GM18511 (cell line): ENCODE measurements at regions not wholly inside any gene's neighbourhood (a gene's known extent, or its start where the extent isn't known, plus 50 kb on each side); places are given as distances from the start of the nearest gene placed in this dataset.

Experiments used
- ATAC-seq: cut with Tn5 transposase; IDR thresholded peaks from one replicate; pipeline ENCODE4 v1.9.1; 2021; ENCODE audit warnings: mild to moderate bottlenecking, moderate library complexity; ENCODE audit not compliant: unreplicated experiment

DNA sequence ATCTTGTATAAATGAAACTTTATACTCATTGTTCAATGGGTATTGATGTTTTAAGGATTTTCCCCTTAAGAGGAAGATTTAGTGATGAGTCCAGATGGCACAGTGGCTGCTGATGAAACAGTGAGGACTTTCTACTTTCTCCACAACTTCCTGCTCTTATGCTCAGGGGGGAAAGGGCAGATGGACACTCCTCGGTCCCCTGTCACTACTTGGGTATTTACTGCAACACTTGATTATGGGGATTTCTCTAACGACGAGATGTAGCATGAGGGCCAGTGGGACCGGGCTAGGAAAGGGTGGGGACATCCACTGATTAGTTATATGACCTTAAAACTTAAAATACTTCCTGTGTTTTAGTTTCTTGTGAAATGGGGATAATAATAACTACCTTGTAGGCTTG is 146.1 kb upstream of the HMHB1 start:
- no peak for ATAC-seq

GRCh38 chr5:143664623-143665022 is 147.3 kb upstream of the HMHB1 start:
- no peak for ATAC-seq

GRCh38 chr5:143663872-143664271 is 148.1 kb upstream of the HMHB1 start:
- no peak for ATAC-seq

DNA sequence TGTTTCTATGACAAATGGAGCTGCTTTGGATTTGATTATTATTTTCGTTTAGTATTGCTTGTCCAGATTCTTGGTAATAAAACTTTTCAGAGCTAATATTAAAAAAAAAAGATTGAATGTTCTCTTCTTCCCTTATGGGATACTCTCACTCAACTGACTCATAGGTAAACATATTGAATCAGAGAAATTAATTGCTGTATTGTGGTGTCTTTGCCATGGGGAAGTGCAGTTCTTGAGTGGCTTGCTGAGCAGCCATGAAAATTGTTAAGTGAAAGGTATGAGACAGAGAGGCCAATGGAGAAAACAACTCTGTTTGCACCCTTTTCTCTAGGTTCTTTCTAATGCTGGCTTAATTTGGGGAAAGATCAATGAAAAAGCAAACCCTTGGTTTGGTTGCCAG is 149.9 kb upstream of the HMHB1 start:
- ATAC-seq = no peak

GRCh38 chr5:143660625-143661024 is 151.3 kb upstream of the HMHB1 start:
- no peak for ATAC-seq

GRCh38 chr5:143659599-143660238 is 152.2 kb upstream of the HMHB1 start:
- no peak for ATAC-seq

GRCh38 chr5:143658956-143659355 is 153.0 kb upstream of the HMHB1 start:
- no peak for ATAC-seq

- no peak for ATAC-seq
These were observed 154.2 kb upstream of the HMHB1 start for GRCh38 chr5:143657647-143658285.

DNA sequence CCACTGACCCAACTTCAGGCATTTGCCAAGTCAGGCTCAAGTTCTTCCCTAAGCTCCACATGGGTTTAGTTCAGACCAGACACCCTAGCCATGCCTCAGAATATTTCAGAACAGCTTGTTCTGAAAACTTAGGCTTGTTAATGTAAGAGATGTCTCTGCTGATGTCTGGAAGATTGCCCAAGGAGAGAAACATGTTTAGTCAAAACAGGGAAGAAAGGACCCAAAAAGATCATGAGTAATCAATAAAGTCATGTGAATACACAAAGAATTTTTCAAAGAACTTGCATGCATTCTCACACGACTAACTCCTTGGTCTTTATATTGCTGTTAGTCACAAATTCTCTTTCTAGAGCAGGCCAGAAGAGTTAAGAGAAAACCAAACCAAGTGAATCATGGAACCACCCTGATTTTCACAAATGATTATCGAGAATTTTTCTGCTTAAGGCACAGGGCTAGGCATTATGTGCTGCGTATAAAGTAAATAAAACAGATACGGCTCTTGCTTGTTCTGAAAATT is 158.1 kb upstream of the HMHB1 start:
- no peak for ATAC-seq

DNA sequence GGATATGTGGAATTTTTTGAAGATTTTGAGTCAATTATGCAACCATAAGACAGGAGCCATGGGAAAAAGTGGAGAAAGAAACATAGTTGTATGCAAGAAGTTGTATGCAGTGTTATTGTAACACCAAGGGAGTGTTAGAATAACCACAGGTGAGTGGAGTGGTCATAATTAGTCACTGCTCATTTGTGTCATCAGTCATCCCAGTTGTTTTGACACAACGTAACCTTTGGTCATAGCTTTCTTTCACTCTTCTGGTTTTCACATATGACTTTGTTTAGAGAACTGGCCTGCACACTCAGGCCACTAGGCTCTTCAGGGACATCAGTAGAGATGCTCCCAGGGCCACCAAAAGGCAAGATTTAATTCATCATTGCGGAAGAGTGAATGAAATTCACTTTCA is 158.7 kb upstream of the HMHB1 start:
- ATAC-seq = peak; percentile 64

DNA sequence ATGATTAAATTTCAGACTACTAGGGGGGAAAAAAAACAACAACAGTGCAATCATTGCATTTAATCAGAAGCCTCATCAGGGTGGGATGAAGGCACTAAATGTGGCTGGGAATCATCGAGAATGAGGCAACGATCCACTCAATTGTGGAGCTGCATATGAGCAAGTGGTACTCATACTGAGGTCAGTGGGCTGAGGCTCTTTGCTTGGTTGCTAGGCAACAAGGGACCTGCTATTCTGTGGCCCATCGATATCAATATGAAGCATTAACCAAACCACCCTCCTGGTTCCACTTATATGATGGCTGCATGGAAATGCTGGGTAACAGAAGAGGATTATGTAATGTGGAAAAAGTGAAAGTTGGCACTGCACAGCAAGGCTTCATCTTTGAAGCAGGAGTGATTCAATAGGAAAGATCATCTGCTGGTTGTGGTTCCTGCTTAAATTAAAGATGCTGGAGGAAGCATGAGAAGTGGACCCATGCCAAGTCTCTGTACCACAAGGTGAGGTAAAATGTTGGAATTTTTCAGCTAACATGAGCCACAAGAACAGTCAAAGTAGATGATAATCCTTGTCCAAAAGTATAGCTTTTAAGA is 159.8 kb upstream of the HMHB1 start:
- ATAC-seq = no peak

GRCh38 chr5:143649937-143650621 is 161.9 kb upstream of the HMHB1 start:
- no peak for ATAC-seq

DNA sequence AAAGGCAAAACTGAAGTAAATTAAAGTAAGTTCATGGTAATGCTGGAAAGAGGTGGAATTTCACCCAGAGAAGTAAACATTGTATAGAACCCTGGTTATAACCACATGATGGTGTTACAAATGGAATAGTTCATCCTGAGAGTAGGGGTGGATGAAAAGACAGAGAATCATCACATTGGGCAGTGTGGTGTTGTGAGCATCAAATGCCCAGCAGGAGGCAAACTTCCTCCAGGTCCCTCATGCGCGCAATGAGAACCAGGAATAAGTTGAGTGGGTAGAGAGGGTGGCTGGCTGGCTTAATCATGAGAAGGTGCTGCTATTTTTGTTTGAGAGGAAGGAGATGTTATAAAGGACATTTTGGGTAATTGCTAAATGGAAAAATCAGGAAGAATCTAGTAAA is 163.3 kb upstream of the HMHB1 start:
- no peak for ATAC-seq

GRCh38 chr5:143646961-143647360 is 165.0 kb upstream of the HMHB1 start:
- no peak for ATAC-seq

- no peak for ATAC-seq
These were observed 166.6 kb upstream of the HMHB1 start for GRCh38 chr5:143645356-143645755.

GRCh38 chr5:143644727-143645126 is 167.2 kb upstream of the HMHB1 start:
- no peak for ATAC-seq

- no peak for ATAC-seq
These were observed 169.2 kb upstream of the HMHB1 start for GRCh38 chr5:143642791-143643190.

DNA sequence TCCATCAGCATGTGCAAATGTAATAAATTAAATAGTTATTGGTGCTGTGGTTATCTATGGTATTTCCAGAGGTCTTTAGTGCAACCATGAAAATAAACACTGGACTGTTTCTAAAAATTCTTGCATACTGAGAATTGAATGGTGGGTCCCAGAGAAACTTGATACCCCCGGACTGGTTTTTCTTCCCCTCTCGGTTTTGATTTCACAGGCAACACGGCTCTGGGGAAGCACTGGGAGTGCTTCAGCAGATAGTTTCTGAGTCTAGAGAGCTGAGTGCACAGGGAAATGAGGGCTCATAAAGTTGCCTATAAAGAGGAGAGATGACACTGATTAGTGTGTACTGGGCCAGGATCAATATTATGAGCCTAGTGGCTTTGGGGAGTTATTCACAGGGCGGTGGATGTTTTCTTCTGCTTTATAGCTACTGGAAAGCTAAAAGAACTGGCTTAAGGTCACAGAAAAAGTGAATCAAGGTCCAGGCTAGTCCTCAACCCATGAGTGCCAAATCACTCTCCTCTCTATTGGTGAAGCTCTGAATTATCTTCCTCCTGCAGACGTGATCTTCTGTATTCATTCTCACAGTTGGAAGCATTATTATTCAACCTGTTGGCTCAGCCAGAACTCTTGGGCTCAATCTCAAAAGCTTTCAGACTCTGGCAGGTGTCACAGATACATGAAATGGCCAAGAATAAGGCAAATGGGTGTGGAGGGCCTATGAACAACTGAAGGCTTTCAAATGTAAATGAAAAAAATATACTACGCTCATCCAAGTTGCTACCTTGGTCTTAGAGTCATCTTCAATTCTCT is 170.2 kb upstream of the HMHB1 start:
- ATAC-seq = no peak

- no peak for ATAC-seq
These were observed 173.3 kb upstream of the HMHB1 start for GRCh38 chr5:143638654-143639053.

- no peak for ATAC-seq
These were observed 174.9 kb upstream of the HMHB1 start for GRCh38 chr5:143636931-143637528.

- no peak for ATAC-seq
These were observed 176.1 kb upstream of the HMHB1 start for GRCh38 chr5:143635888-143636287.
